ENCODE measurements at regions not wholly inside any gene's neighbourhood (a gene's known extent, or its start where the extent isn't known, plus 50 kb on each side); places are given as distances from the start of the nearest gene placed in this dataset.

DNA sequence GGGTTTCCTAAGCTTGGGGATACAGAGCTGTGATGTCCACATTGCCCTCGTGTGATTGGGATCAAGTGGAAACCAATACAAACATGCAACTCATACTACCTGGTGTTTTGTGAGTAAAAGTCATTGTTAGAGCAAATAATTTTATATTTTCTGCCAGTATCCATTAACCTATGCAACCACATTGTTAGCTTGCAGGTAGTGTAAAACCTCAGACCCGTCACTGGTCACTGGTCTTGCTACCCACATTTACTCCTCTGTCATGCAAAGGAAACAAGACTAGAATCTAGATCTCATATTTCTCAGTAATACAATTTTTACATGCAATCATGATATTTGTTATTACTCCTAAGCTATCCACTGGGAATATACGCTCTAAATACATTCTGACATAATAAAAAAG lies 324.3 kb upstream of the NDST4 start:
- DNase-seq (ENCODE audit: low read depth): no peak
- H3K4me3 ChIP-seq (ENCODE audit: low read depth, low read length): no peak overlapping the region
- TF ChIP-seq, protein P1, sequence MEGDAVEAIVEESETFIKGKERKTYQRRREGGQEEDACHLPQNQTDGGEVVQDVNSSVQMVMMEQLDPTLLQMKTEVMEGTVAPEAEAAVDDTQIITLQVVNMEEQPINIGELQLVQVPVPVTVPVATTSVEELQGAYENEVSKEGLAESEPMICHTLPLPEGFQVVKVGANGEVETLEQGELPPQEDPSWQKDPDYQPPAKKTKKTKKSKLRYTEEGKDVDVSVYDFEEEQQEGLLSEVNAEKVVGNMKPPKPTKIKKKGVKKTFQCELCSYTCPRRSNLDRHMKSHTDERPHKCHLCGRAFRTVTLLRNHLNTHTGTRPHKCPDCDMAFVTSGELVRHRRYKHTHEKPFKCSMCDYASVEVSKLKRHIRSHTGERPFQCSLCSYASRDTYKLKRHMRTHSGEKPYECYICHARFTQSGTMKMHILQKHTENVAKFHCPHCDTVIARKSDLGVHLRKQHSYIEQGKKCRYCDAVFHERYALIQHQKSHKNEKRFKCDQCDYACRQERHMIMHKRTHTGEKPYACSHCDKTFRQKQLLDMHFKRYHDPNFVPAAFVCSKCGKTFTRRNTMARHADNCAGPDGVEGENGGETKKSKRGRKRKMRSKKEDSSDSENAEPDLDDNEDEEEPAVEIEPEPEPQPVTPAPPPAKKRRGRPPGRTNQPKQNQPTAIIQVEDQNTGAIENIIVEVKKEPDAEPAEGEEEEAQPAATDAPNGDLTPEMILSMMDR (conservative IDR thresholded peaks at IDR 0.05; ENCODE audit: low read depth, low read length): no peak

DNA sequence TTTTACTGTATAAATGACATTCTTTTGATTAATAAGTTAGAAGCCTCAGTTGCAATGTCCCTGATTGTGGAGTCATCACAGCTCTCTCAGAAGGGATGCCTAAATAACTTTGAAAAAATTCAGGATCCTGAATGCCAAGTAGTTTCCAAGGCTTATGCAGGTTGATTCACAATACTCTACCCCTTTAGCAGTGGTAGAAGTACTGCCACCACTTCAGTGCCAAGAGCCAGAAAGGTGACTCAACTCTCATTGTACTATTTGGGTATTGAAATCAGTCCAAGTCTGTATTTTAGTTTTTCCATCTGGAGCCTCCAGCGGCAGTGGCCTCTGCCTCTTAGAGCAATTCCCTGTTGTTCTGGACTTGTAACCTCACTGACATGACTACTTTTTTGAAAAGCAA lies 320.1 kb upstream of the NDST4 start:
- TF ChIP-seq, protein P1 (conservative IDR thresholded peaks at IDR 0.05; ENCODE audit: low read depth, low read length): no peak
- no peak for DNase-seq (ENCODE audit: low read depth)
- H3K4me3 ChIP-seq (ENCODE audit: low read depth, low read length): no peak overlapping the region

DNA sequence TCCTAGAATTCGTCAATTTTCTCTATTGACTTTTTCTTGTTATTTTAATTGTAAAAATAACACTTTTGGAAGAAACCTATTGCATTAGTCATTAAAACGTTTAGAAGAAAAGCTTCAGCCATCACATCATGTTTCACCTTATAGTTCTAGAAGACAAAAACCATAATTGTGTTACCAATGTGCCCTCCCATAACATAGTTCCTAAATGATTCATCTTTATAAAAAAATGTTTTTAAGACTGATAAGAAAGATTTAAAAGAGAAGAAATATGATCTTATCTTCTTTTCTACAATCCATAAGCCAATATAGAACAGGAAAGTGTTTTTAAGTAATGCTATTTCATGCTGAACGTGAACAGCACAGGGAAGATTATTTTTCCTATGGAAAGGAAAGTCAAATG lies 316.6 kb upstream of the NDST4 start:
- H3K4me3 ChIP-seq (ENCODE audit: low read depth, low read length): no peak overlapping the region
- DNase-seq (ENCODE audit: low read depth): no peak
- TF ChIP-seq, protein P1 (conservative IDR thresholded peaks at IDR 0.05; ENCODE audit: low read depth, low read length): no peak

DNA sequence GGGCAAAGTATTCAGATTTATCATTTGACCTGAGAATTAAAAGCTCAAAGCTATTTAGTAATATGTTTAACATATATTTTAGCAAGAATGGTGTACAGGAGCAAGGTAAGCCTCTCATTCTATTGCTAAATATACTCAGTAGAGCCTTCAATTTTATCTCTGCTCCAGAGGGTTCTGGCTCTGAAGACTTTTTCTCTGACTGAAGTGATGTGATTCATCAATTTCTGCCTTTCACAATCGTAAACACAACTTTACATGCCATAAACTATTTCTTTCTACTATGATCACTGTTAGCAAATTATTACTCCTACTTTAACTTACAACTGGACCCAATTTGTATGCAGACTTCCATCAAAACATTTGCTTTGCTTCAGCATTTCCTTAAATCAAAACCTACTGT lies 315.0 kb upstream of the NDST4 start:
- no peak for DNase-seq (ENCODE audit: low read depth)
- TF ChIP-seq, protein P1 (conservative IDR thresholded peaks at IDR 0.05; ENCODE audit: low read depth, low read length): no peak
- no peak overlapping the region for H3K4me3 ChIP-seq (ENCODE audit: low read depth, low read length)

DNA sequence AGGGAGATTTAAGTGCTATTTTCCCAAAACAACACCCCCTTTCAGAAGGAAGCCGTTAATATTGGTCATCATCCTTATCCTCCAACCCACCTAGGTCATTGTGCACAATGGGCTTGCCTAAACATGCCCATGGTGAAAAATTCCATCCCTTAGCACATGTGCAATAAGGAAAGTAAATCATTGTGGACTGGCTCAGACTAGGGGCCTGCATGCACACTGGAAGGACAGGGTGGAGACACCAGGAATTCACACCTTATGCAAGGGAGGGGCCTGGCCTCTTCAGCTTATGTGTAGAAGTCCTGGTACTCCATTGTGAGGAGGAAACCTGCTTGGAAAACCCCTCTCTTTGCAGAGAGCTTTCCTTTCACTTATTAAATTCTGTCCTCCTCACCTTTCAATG lies 311.4 kb upstream of the NDST4 start:
- H3K4me3 ChIP-seq (ENCODE audit: low read depth, low read length): no peak overlapping the region

DNA sequence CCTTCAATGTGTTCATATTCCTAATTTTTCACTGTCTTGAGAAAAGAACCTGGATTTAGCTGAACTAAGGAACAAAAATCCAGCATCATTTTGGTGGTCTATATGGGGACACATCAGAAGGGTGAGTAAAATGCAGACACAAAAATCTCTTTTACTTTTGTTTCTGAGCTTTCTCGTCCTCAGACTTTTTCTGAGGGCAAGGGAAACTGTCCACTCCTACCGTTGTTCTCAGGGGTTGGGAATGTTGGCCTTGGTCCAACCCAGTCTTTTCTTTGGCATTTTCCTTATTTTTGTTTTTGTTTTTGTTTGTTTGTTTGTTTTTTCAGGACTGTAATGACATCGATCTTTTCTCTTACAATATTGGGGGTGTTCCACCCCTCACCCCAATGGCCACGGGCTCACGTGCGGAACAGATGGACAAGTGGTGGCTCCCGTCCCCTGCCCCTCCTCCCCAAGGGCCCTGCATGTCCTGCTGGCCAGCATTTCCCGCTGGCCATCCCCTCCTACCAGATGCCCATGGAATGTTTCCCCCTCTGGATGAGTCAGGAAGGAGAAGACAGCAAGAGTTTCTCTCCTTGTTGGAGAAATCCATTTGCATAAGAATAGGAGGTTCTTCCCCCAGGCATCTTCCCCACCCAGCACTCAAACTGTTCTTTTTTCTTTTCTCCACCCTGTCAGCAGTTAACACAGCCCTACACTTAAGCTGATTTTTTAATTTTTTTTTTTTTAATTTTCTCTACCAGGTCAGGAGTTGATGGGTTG lies 305.4 kb upstream of the NDST4 start:
- no peak overlapping the region for H3K4me3 ChIP-seq (ENCODE audit: low read depth, low read length)
- DNase-seq (ENCODE audit: low read depth): no peak
- TF ChIP-seq, protein P1 (conservative IDR thresholded peaks at IDR 0.05; ENCODE audit: low read depth, low read length): no peak

More for the DNA sequence above, 311.4 kb upstream of the NDST4 start:
- no peak for DNase-seq (ENCODE audit: low read depth)
- TF ChIP-seq, protein P1 (conservative IDR thresholded peaks at IDR 0.05; ENCODE audit: low read depth, low read length): no peak

DNA sequence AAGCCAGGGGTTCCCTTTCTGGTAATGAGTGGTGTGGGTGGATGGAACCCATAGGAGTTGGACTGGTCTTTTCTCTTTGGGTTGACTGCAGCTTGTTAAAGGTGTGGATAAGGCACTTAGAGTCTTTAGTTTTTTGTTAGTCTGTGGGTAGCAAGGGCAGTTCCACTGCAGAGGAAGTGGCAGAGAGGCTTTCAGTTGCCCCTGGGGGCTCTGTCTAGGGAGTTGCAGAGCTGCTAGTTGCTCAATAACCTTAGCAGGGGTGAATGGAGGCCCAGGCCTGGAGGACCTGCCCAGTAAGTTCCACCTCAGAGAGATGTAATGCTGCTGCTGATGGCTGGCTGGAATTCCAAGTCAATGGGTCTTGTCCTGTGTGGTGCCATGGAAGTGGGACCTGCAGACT lies 282.6 kb upstream of the NDST4 start:
- TF ChIP-seq, protein P1 (conservative IDR thresholded peaks at IDR 0.05; ENCODE audit: low read depth, low read length): no peak
- no peak for DNase-seq (ENCODE audit: low read depth)
- H3K4me3 ChIP-seq (ENCODE audit: low read depth, low read length): no peak overlapping the region
